Inflammatory macrophage treated with lipopolysaccharide for 1 hour (primary cell): ENCODE measurements at regions not wholly inside any gene's neighbourhood (a gene's known extent, or its start where the extent isn't known, plus 50 kb on each side); places are given as distances from the start of the nearest gene placed in this dataset.

Experiments
- DNase-seq, 2 donors: peaks; one replicate each; pipeline ENCODE4 v3.0.0-alpha.2; 2020 to 2022

- DNase-seq = no peak
Observed at GRCh38 chr2:129113776-129114175, 795.1 kb upstream of the HS6ST1 start.

DNA sequence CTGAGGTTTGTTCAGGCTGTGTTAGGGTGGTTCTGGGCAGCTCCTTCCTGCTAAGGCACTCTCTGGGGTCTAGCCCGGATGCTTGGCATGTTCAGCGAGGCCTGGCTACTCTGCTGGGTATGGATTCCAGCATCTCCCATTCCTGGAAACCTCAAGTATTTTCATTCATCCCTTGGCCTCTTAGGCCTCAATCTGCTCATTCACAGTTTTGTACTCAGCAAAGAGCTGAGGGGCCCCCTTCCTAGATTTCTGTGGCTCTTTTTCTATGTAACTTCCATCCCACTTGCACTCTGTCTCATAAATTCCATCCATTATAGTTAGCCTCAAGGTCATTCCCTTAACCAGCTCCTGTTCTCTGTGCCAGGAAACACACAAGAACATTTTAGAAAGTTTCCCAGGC is 798.8 kb upstream of the HS6ST1 start:
- no peak for DNase-seq

DNA sequence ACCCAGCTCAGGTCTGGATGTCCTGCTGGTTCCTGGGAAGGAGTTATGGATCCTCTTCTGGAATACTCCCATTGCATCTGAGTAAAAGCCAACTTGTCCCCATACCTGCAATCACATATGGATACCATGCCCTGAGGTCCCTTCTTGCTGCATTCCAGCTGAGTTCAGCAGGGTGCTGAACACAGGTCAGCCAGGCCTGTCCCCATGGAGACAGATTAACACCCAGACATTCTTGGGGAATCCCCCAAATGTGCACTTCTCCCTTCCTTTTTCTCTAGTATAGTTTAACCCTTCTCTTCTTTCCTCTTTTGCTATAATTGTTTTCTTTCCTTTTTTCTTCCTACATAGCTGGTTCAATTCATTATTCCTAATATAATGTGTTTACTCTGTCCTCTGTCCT is 799.6 kb upstream of the HS6ST1 start:
- no peak for DNase-seq

- no peak for DNase-seq
Observed at GRCh38 chr2:129129087-129129486, 810.4 kb upstream of the HS6ST1 start.

GRCh38 chr2:129133692-129134641 is 815.3 kb upstream of the HS6ST1 start:
- DNase-seq = no peak

GRCh38 chr2:129135017-129135416 is 816.3 kb upstream of the HS6ST1 start:
- no peak for DNase-seq

GRCh38 chr2:129139380-129139779 is 820.7 kb upstream of the HS6ST1 start:
- DNase-seq = no peak

- DNase-seq = no peak
Observed at GRCh38 chr2:129142465-129142864, 823.8 kb upstream of the HS6ST1 start.

DNA sequence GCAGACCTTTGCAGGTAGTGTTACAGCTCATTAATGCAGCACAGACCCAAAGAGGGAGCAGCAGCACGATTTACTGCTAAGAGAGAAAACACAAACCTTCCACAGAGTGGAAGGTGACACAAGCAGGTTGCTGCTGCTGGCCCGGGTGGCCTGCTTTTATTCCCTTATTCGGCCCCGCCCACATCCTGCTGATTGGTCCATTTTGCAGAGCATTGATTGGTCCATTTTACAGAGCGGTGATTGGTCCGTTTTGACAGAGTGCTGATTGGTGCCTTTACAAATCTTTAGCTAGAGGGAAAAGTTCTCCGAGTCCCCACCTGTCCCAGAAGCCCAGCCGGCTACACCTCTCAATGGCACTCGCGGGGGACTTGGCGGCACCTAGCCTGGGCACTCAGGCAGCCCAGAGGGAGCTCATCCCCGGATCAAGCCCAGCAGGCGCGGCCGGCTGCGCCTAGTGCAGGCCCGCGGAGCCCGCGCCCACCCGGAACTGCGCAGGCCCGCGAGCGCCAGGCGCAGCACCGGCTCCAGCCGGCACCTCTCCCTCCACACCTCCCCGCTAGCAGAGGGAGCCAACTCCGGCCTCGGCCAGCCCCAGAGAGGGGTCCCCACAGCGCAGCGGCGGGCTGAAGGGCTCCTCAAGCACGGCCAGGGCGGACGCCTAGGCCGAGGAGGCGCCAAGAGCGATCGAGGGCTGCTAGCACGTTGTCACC is 825.6 kb upstream of the HS6ST1 start:
- no peak for DNase-seq

DNA sequence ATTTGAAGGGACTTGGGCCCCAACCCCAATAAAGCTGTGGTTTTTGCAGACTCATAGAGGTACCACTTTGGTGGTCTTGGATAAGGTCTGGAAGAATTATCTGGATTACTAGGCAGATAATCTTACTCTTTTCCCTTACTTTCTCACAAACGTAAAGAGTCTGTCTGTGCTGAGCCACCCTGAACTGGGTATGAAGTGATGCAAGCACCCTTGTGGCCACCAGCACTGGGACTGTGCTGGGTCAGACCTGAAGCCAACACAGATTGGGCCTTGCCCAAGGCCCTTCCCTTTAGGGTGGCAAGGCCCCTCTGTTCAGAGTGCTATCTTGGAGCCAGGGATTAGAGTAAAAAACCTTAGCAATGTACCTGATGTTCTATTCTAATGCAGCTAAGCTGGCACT is 827.0 kb upstream of the RAB6C start:
- DNase-seq = no peak

GRCh38 chr2:129160879-129161278 is 818.6 kb upstream of the RAB6C start:
- no peak for DNase-seq

- DNase-seq = no peak
Observed at GRCh38 chr2:129164220-129164949, 815.1 kb upstream of the RAB6C start.

DNA sequence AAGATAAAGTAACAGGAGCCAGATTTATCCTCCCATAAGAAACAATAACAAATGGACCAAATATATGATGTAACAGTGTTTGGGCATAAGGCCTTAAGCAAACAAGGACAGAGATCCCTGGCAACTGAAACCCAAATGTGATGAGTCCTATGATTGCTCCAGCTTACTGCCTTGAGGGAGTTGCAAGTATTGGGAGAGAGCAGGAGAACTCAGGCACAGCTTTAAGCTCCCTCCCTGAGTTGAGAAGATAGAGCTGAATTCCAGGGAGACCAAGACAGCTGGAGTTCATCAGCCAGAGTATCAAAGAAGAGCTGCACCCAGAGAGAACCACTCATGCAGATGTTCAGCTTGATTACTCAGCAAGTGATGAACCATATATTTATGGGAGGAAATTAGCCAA is 814.5 kb upstream of the RAB6C start:
- no peak for DNase-seq

DNA sequence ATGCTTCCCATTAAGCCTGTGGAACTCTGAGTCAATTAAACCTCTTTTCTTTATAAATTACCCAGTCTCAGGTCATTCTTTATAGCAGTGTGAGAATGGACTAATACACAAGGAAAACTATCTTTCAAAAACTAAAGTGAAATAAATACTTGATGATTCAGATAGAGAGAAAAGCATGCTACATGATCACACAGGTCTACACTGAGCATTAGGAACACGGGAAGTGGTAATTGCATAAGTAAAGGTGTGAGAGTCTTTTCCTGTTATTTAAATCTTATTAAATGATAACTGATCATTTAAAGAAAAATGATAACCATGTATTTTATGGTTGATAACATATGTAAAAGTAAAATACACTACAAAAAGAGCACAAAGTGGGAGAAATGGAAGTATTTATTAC is 812.0 kb upstream of the RAB6C start:
- DNase-seq = no peak

DNA sequence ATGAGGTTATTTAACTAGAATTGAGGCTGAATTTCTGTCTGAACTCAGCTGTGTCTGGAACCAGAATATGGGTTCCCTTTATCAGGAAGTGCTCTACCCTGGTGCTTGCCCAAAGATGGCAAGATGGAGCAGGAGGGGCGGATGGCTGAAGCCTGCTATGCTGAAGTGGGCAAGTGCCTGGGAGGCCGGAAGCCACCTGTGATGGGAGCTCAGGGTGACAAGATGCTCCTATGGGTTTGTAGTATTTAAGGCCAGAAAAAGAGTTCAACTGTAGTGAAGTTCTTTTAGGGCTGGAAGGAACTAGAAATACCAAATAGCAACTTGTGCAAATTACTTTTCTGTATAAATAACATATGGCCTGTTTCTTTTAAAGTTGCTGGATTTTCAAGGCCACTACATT is 808.9 kb upstream of the RAB6C start:
- DNase-seq = no peak

- no peak for DNase-seq
Observed at GRCh38 chr2:129174143-129174542, 805.3 kb upstream of the RAB6C start.

DNA sequence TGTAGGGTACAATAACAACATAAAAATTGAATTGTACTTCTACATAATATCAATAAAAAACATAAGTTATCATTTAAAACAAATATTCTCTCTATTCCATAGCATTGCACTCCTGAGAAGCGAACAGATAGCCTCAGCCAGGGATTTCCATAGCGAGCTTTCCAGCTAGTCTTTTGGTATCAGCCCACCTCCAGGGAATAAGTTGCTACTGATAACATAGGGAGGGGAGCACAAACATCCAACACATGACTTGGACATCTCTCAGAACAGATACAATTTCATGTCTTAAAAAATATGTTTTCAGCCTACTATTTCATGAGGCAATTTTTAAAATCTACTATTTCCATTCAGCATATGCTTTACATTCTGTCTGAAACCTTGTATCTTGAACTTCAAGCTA is 804.4 kb upstream of the RAB6C start:
- no peak for DNase-seq

DNA sequence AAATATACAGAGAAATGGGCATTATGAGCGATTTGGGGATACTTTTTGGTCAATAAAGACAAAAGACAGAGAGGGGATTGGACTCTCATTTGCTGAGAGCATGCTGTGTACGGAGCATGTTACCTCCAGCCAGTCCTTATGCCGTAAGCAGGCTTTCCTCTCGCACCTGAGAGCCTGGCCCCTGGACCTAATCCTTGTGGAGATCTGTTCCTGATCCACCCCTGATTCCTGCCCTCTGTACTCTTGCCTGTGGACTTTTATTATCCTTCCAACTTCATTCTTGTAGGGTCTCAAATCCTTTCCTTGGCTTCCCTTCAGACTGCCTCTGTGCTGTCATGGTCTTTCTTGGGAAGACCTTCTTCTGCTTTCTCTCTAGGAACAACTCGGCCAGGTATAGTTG is 803.1 kb upstream of the RAB6C start:
- no peak for DNase-seq

DNA sequence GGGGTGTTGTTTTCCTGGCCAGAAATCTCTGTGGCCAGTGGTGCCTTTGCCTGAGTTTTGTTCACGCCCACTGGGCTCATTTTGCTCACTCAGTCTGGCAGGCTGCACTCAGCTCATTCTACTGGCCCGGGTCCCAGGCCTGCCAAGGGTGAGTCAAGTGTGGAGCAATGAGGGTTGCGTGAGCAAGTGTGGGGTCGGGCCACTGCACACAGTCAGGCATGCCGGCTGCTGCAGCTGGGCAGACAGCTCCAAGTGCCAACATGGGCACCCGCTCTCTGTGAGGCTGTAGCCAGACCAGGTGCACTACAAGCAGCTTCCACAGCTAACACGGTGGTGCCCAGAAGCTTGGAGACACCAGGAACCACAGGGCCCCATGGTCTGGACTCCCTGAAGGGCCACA is 801.1 kb upstream of the RAB6C start:
- no peak for DNase-seq

DNA sequence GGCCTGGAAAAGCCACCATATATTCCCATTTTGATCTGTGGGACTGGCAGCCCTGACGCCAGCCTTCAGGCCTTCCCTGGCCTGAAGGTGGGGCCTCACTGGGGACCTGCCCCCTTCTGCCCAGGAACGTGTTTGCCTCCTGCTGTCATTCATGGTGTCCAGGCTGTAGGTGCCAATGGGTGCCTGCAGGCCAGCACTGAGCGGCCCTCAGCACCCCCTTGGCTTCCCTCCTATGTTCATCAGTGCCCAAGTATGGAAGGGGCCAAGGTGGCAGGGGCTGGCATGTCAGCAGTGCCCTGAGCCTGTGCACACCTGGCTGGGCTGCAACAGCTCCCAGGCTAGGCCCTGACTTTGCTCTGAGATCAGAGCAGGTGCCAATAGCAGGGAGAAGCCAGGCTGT is 800.3 kb upstream of the RAB6C start:
- no peak for DNase-seq

GRCh38 chr2:129180124-129180716 is 799.2 kb upstream of the RAB6C start:
- DNase-seq = no peak

- DNase-seq = no peak
Observed at GRCh38 chr2:129181433-129181832, 798.0 kb upstream of the RAB6C start.

GRCh38 chr2:129181963-129182362 is 797.5 kb upstream of the RAB6C start:
- DNase-seq = no peak
